ENCODE measurements at regions not wholly inside any gene's neighbourhood (a gene's known extent, or its start where the extent isn't known, plus 50 kb on each side); places are given as distances from the start of the nearest gene placed in this dataset.

DNA sequence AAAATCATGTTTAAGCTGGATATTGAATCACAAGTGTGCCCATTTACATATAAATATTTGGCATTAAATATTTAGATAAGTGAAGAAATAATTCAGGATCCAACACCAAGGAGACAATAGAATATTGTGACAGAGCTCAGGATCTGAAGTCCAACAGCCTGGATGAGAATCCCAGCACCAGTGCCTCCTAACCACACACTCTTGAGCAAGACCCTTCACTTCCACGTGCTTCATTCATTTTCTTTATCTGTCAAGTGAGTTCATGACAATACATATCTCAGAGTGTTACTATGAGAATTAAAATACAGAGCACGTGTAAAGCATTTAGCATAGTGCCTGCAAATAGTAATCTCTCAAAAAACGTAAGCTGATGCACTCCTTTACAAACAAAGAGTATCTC, 78.4 kb upstream of the IKZF1 start:
- ChIA-PET CTCF (interaction anchor here (0.7 to 3.3 kb wide), 8 partner anchors 11 to 195 kb away, joined by 3 to 17 read pairs (median 4); no protein-coding TSS in a partner anchor), POLR2A (no interaction called here)
- TF ChIP-seq, protein P1, sequence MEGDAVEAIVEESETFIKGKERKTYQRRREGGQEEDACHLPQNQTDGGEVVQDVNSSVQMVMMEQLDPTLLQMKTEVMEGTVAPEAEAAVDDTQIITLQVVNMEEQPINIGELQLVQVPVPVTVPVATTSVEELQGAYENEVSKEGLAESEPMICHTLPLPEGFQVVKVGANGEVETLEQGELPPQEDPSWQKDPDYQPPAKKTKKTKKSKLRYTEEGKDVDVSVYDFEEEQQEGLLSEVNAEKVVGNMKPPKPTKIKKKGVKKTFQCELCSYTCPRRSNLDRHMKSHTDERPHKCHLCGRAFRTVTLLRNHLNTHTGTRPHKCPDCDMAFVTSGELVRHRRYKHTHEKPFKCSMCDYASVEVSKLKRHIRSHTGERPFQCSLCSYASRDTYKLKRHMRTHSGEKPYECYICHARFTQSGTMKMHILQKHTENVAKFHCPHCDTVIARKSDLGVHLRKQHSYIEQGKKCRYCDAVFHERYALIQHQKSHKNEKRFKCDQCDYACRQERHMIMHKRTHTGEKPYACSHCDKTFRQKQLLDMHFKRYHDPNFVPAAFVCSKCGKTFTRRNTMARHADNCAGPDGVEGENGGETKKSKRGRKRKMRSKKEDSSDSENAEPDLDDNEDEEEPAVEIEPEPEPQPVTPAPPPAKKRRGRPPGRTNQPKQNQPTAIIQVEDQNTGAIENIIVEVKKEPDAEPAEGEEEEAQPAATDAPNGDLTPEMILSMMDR (IDR thresholded peaks at IDR 0.05; ENCODE audit: control extremely low read depth, extremely low read depth, low read depth, missing control alignments) = no peak
- DNase-seq (ENCODE audit: extremely low spot score) = no peak

GRCh38 chr7:50221433-50221832, 83.1 kb upstream of the IKZF1 start:
- no peak for DNase-seq (ENCODE audit: extremely low spot score)
- TF ChIP-seq, protein P1 (IDR thresholded peaks at IDR 0.05; ENCODE audit: control extremely low read depth, extremely low read depth, low read depth, missing control alignments) = no peak
- CTCF ChIA-PET = interaction anchor here (0.9 to 2.9 kb wide), 7 partner anchors 8 to 102 kb away, joined by 3 to 16 read pairs (median 3); no protein-coding TSS in a partner anchor
- POLR2A ChIA-PET = no interaction called here

GRCh38 chr7:50221028-50221427, 83.5 kb upstream of the IKZF1 start:
- TF ChIP-seq, protein P1 (IDR thresholded peaks at IDR 0.05; ENCODE audit: control extremely low read depth, extremely low read depth, low read depth, missing control alignments) = no peak
- CTCF ChIA-PET = interaction anchor here (0.9 to 2.9 kb wide), 7 partner anchors 8 to 102 kb away, joined by 3 to 16 read pairs (median 3); no protein-coding TSS in a partner anchor
- POLR2A ChIA-PET = no interaction called here
- DNase-seq (ENCODE audit: extremely low spot score) = no peak

- CTCF ChIA-PET = interaction anchor here (1.4 to 2.9 kb wide), 2 partner anchors 15 to 37 kb away, joined by 3 to 16 read pairs; no protein-coding TSS in a partner anchor
- no peak for DNase-seq (ENCODE audit: extremely low spot score)
- TF ChIP-seq, protein P1 (IDR thresholded peaks at IDR 0.05; ENCODE audit: control extremely low read depth, extremely low read depth, low read depth, missing control alignments) = no peak
- POLR2A ChIA-PET = no interaction called here
These were observed 84.2 kb upstream of the IKZF1 start for GRCh38 chr7:50220273-50220672.

GRCh38 chr7:50217821-50218281, 86.7 kb upstream of the IKZF1 start:
- TF ChIP-seq, protein P1 (IDR thresholded peaks at IDR 0.05; ENCODE audit: control extremely low read depth, extremely low read depth, low read depth, missing control alignments) = no peak
- no peak for DNase-seq (ENCODE audit: extremely low spot score)
- POLR2A ChIA-PET = no interaction called here
- CTCF ChIA-PET = interaction anchor here (0.8 kb wide), 1 partner anchor 69 kb away, joined by 3 read pairs; no protein-coding TSS in a partner anchor

- ChIA-PET CTCF (no interaction called here), POLR2A (no interaction called here)
- DNase-seq (ENCODE audit: extremely low spot score) = no peak
- TF ChIP-seq, protein P1 (IDR thresholded peaks at IDR 0.05; ENCODE audit: control extremely low read depth, extremely low read depth, low read depth, missing control alignments) = no peak
These were observed 87.1 kb upstream of the IKZF1 start for GRCh38 chr7:50217401-50217800.
